Osteocyte (in vitro differentiated cells): ENCODE measurements at regions not wholly inside any gene's neighbourhood (a gene's known extent, or its start where the extent isn't known, plus 50 kb on each side); places are given as distances from the start of the nearest gene placed in this dataset.
"Not testable (repeated sequence)": the region's sequence is repeated elsewhere in the genome, so short reads cannot be mapped to it uniquely, and the experiment has no call there.

Experiments used
- DNase-seq: peaks from one replicate; pipeline ENCODE4 v3.0.0; 2021; ENCODE audit warnings: mixed read lengths; ENCODE audit not compliant: unreplicated experiment; ENCODE audit errors: extremely low spot score
- H3K27ac Mint-ChIP-seq: one replicate; pipeline ENCODE4 v1.8.0; 2021; ENCODE audit warnings: mild to moderate bottlenecking, mixed read lengths; ENCODE audit not compliant: unreplicated experiment
- H3K27me3 Mint-ChIP-seq: one replicate; pipeline ENCODE4 v1.8.0; 2021; ENCODE audit warnings: mixed read lengths; ENCODE audit not compliant: unreplicated experiment
- H3K36me3 Mint-ChIP-seq: one replicate; pipeline ENCODE4 v1.8.0; 2021; ENCODE audit warnings: mixed read lengths; ENCODE audit not compliant: unreplicated experiment
- H3K4me1 Mint-ChIP-seq: one replicate; pipeline ENCODE4 v1.8.0; 2021; ENCODE audit warnings: mixed read lengths; ENCODE audit not compliant: unreplicated experiment
- H3K4me3 Mint-ChIP-seq: one replicate; pipeline ENCODE4 v1.8.0; 2021; ENCODE audit warnings: mild to moderate bottlenecking, moderate library complexity, mixed read lengths; ENCODE audit not compliant: unreplicated experiment
- H3K9me3 Mint-ChIP-seq: one replicate; pipeline ENCODE4 v1.8.0; 2021; ENCODE audit warnings: mixed read lengths; ENCODE audit not compliant: unreplicated experiment
- TF ChIP-seq, protein P1 (sequence below): fragments of 200-600 bp; sonication (generic); IDR thresholded peaks from 2 replicates; pipeline ENCODE4 v1.5.0; 2021; ENCODE audit warnings: antibody characterized with exemption, mild to moderate bottlenecking, moderate library complexity

GRCh38 chr5:21481320-21482270, 1371.5 kb downstream of the CDH12 start:
- not testable (repeated sequence) for H3K9me3 Mint-ChIP-seq, H3K4me1 Mint-ChIP-seq, H3K4me3 Mint-ChIP-seq, H3K27ac Mint-ChIP-seq, DNase-seq, H3K27me3 Mint-ChIP-seq
- H3K36me3 Mint-ChIP-seq: peaks cover 11% of the 10 kb centered on the region

DNA sequence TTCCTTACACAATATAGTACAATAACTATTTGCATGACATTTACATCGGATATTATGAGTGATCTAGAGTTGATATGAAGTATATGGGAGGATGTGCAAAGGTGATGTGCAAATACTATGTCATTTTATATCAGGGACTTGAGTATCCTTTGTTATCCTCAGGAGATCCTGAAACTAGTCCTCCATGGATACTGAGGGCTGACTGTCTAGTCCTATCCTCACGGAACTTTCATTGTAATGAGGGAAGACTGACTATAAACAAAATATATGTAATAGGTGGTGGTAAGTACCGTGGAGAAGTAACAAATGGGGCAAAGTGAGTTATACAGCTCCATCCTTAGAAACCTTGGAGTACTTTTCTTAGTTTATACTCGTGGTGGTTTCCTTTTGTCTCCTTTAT, 1373.1 kb downstream of the CDH12 start:
- H3K4me3 Mint-ChIP-seq, DNase-seq, H3K27me3 Mint-ChIP-seq, H3K9me3 Mint-ChIP-seq, H3K27ac Mint-ChIP-seq, H3K4me1 Mint-ChIP-seq: not testable (repeated sequence)
- peaks cover 11% of the 10 kb centered on the region for H3K36me3 Mint-ChIP-seq

DNA sequence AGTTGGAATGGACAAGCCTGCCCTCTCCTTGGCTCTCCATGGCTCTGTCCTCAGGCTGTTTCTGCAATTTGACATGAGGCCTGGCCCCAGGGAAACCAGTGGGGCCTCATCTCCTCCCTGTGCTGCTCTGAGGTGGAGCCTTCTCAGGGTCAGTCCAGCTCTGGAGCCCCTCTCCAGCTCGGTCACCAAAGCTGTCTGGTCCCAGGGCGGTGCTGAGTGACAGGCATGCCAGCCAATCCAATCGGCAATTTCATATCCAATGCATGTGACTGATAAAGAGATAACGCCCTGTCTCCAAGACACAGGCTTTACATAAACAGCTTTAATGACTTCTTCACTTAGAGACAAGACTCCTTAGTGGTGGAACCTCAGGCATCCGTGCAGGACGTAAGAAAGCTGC, 1379.2 kb downstream of the CDH12 start:
- not testable (repeated sequence) for H3K27me3 Mint-ChIP-seq, H3K27ac Mint-ChIP-seq, H3K4me1 Mint-ChIP-seq, H3K9me3 Mint-ChIP-seq, H3K4me3 Mint-ChIP-seq, DNase-seq
- peaks cover 10% of the 10 kb centered on the region for H3K36me3 Mint-ChIP-seq

- H3K27ac Mint-ChIP-seq, H3K27me3 Mint-ChIP-seq, H3K4me1 Mint-ChIP-seq, H3K9me3 Mint-ChIP-seq, H3K4me3 Mint-ChIP-seq, DNase-seq, H3K36me3 Mint-ChIP-seq: not testable (repeated sequence)
Observed at GRCh38 chr5:21473436-21473835, 1379.7 kb downstream of the CDH12 start.

GRCh38 chr5:21471691-21472090, 1381.5 kb downstream of the CDH12 start:
- not testable (repeated sequence) for H3K36me3 Mint-ChIP-seq, H3K4me1 Mint-ChIP-seq, H3K4me3 Mint-ChIP-seq

GRCh38 chr5:21469523-21470101, 1383.5 kb downstream of the CDH12 start:
- TF ChIP-seq, protein P1, sequence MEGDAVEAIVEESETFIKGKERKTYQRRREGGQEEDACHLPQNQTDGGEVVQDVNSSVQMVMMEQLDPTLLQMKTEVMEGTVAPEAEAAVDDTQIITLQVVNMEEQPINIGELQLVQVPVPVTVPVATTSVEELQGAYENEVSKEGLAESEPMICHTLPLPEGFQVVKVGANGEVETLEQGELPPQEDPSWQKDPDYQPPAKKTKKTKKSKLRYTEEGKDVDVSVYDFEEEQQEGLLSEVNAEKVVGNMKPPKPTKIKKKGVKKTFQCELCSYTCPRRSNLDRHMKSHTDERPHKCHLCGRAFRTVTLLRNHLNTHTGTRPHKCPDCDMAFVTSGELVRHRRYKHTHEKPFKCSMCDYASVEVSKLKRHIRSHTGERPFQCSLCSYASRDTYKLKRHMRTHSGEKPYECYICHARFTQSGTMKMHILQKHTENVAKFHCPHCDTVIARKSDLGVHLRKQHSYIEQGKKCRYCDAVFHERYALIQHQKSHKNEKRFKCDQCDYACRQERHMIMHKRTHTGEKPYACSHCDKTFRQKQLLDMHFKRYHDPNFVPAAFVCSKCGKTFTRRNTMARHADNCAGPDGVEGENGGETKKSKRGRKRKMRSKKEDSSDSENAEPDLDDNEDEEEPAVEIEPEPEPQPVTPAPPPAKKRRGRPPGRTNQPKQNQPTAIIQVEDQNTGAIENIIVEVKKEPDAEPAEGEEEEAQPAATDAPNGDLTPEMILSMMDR: peak; percentile 46
- not testable (repeated sequence) for H3K4me3 Mint-ChIP-seq, H3K27ac Mint-ChIP-seq, H3K4me1 Mint-ChIP-seq, H3K27me3 Mint-ChIP-seq, DNase-seq, H3K9me3 Mint-ChIP-seq
- peaks cover 12% of the 10 kb centered on the region for H3K36me3 Mint-ChIP-seq

More at GRCh38 chr5:21471691-21472090, 1381.5 kb downstream of the CDH12 start:
- H3K9me3 Mint-ChIP-seq, DNase-seq, H3K27ac Mint-ChIP-seq, H3K27me3 Mint-ChIP-seq: not testable (repeated sequence)

DNA sequence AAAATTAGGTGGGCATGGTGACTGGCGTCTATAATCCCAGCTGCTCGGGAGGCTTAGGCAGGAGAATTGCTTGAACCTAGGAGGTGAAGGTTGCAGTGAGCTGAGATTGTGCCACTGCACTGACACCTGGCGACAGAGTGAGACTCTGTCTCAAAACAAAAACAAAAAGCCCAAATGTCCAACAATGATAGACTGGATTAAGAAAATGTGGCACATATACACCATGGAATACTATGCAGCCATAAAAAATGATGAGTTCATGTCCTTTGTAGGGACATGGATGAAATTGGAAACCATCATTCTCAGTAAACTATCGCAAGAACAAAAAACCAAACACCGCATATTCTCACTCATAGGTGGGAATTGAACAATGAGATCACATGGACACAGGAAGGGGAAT, 1385.6 kb downstream of the CDH12 start:
- H3K9me3 Mint-ChIP-seq, H3K36me3 Mint-ChIP-seq: not testable (repeated sequence)

DNA sequence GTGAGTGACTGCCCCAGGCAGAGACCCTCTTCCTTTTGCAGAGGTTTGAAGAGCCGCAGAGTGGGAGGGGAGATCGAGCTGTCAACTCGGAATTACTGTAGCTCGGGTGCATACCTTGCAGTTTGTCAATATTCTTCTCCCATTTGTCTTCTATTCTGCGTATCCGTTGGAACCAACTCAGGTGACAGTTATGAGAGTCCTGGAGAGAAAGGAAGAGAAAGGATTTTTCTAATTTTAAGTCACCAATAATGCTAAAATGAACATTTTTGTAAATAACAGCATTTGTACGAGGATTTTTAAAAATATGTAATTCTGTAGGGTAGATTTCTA, 1393.4 kb downstream of the CDH12 start:
- not testable (repeated sequence) for DNase-seq, H3K27me3 Mint-ChIP-seq, H3K4me1 Mint-ChIP-seq, H3K9me3 Mint-ChIP-seq, H3K36me3 Mint-ChIP-seq
- Mint-ChIP-seq H3K27ac (peak overlapping the region; percentile 78), H3K4me3 (peak overlapping the region; percentile 90)

More for the DNA sequence above, 1385.6 kb downstream of the CDH12 start:
- not testable (repeated sequence) for H3K4me3 Mint-ChIP-seq, H3K4me1 Mint-ChIP-seq, DNase-seq, H3K27ac Mint-ChIP-seq, H3K27me3 Mint-ChIP-seq
